ENCODE measurements at regions not wholly inside any gene's neighbourhood (a gene's known extent, or its start where the extent isn't known, plus 50 kb on each side); places are given as distances from the start of the nearest gene placed in this dataset.

DNA sequence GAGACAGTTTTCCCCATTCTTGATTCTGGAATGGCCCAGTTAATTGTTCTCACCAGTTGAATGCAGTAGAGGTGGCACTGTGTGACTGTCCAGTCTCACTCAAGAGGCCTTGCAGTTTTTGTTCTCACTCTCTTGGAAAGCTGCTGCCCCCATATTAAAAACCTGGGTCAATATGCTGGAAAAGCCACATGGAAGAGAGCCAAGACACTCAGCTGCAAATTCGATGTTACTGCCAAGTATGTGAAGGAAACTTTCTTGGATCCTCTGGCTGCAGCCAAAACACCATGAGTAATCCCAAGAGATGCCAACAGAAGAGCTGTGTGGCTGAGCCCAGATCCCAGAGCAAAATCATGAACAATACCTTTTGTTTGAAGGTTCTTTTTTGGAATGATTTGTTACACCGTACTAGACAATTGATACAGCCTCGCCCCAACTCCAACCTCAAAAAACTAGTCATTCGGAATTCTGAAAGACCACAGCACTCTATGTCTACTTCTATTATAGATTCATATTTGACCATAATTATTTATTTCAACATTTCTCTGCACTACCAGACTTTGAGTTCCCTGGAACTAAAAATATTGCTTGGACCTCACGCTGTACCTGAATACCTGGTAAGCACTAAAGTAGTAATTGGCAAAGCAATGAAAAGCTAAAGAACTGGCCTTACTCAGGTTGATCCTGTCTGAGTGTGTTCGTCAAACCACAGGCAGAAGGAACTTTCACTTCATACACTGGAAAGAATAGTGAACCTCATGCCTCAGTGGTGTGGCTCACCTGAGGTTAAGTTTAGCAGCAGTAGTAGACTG, 378.8 kb downstream of the ETS1 start:
- Histone ChIP-seq H3K27ac (ENCODE audit: low read depth, low read length) (no peak overlapping the region), H3K9me3 (ENCODE audit: control insufficient read depth, insufficient read depth, low read length) (no peaks in the 10 kb centered on the region), H3K36me3 (ENCODE audit: control insufficient read depth, insufficient read depth, low read length) (no peaks in the 10 kb centered on the region), H3K4me1 (ENCODE audit: control insufficient read depth, insufficient read depth, low read length) (no peaks in the 10 kb centered on the region), H3K27me3 (ENCODE audit: control insufficient read depth, insufficient read depth, low read length) (no peaks in the 10 kb centered on the region), H3K4me3 (ENCODE audit: low read depth, low read length) (no peak overlapping the region)
- DNase-seq (ENCODE audit: low read depth in 4 of 6, low spot score in 6 of 6) = peak in 4 of 6 donors; percentile 39 to 85 (median 52)
- WGBS (ENCODE audit: insufficient coverage) = 63% methylated on average over 2 of the region's 6 CpGs

DNA sequence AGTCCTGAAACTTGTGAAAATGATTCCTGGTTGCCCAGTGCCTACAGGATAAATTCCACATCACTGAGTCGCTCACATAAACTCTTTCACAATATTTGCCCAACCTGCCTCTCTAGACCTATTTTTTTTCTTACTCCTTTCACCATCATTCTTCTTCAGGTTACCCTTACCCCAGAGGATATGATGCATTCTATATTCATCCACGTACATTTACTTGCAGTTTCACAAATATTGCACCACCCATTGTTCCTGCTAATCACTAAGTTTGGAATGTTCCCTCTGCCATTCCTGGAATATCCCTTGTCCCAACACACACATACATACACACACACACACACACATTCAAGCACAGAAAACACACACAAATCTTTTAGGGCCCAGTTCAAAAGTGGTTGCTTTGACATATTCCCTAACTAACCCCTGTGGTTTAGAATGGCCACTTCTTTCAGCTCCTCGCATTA, 379.5 kb downstream of the ETS1 start:
- H3K4me3 ChIP-seq (ENCODE audit: low read depth, low read length) = no peak overlapping the region
- H3K36me3 ChIP-seq (ENCODE audit: control insufficient read depth, insufficient read depth, low read length) = no peaks in the 10 kb centered on the region
- 93% methylated on average over 2 of the region's 3 CpGs for WGBS (ENCODE audit: insufficient coverage)
- H3K9me3 ChIP-seq (ENCODE audit: control insufficient read depth, insufficient read depth, low read length) = no peaks in the 10 kb centered on the region
- no peak for DNase-seq (ENCODE audit: low read depth in 4 of 6, low spot score in 6 of 6)
- H3K4me1 ChIP-seq (ENCODE audit: control insufficient read depth, insufficient read depth, low read length) = no peaks in the 10 kb centered on the region
- no peak overlapping the region for H3K27ac ChIP-seq (ENCODE audit: low read depth, low read length)
- H3K27me3 ChIP-seq (ENCODE audit: control insufficient read depth, insufficient read depth, low read length) = no peaks in the 10 kb centered on the region

- no peaks in the 10 kb centered on the region for H3K4me1 ChIP-seq (ENCODE audit: control insufficient read depth, insufficient read depth, low read length)
- no peaks in the 10 kb centered on the region for H3K27me3 ChIP-seq (ENCODE audit: control insufficient read depth, insufficient read depth, low read length)
- H3K36me3 ChIP-seq (ENCODE audit: control insufficient read depth, insufficient read depth, low read length) = no peaks in the 10 kb centered on the region
- no peak overlapping the region for H3K27ac ChIP-seq (ENCODE audit: low read depth, low read length)
- DNase-seq (ENCODE audit: low read depth in 4 of 6, low spot score in 6 of 6) = no peak
- H3K4me3 ChIP-seq (ENCODE audit: low read depth, low read length) = no peak overlapping the region
- no peaks in the 10 kb centered on the region for H3K9me3 ChIP-seq (ENCODE audit: control insufficient read depth, insufficient read depth, low read length)
These were observed 380.9 kb downstream of the ETS1 start for GRCh38 chr11:128206461-128206860.

DNA sequence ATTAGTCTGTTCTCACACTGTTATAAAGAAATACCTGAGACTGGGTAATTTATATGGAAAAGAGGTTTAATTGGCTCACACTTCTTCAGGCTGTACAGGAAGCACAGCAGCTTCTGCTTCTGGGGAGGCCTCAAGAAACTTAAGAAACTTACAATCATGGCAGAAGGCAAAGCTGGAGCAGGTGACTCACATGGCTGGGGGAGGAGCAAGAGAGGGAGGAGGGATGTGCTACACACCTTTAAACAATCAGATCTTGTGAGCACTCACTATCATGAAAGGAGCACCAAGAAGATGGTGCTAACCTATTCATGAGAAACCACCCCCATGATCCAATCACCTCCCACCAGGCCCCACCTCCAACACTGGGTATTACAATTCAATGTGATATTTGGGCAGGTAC, 381.6 kb downstream of the ETS1 start:
- Histone ChIP-seq H3K27me3 (ENCODE audit: control insufficient read depth, insufficient read depth, low read length) (no peaks in the 10 kb centered on the region), H3K4me3 (ENCODE audit: low read depth, low read length) (no peak overlapping the region), H3K4me1 (ENCODE audit: control insufficient read depth, insufficient read depth, low read length) (no peaks in the 10 kb centered on the region), H3K9me3 (ENCODE audit: control insufficient read depth, insufficient read depth, low read length) (no peaks in the 10 kb centered on the region), H3K36me3 (ENCODE audit: control insufficient read depth, insufficient read depth, low read length) (no peaks in the 10 kb centered on the region), H3K27ac (ENCODE audit: low read depth, low read length) (no peak overlapping the region)
- DNase-seq (ENCODE audit: low read depth in 4 of 6, low spot score in 6 of 6) = no peak

DNA sequence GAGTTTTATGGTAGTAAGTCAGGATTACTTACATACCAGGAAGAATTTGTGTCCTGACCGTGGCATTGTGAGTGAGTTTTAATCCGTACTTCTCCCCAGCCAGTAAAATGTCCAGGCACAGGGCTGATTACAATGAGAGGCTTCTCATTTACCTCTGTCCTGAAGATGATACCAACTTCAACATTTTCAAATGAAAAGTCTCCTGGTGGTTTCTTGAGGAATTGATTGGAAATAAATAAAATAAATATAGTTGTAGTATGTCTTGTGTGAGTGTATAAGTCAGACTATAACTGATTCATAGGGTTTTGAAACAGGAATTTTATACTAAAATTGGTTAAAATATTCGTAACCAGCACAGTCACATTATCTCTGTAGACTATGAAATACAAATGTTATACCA, 382.5 kb downstream of the ETS1 start:
- Histone ChIP-seq H3K4me1 (ENCODE audit: control insufficient read depth, insufficient read depth, low read length) (no peaks in the 10 kb centered on the region), H3K4me3 (ENCODE audit: low read depth, low read length) (no peak overlapping the region), H3K9me3 (ENCODE audit: control insufficient read depth, insufficient read depth, low read length) (no peaks in the 10 kb centered on the region), H3K36me3 (ENCODE audit: control insufficient read depth, insufficient read depth, low read length) (no peaks in the 10 kb centered on the region), H3K27ac (ENCODE audit: low read depth, low read length) (no peak overlapping the region), H3K27me3 (ENCODE audit: control insufficient read depth, insufficient read depth, low read length) (no peaks in the 10 kb centered on the region)
- DNase-seq (ENCODE audit: low read depth in 4 of 6, low spot score in 6 of 6) = no peak
- WGBS (ENCODE audit: insufficient coverage) = no CpG with 5 or more reads among the region's 3 CpGs

GRCh38 chr11:128201801-128202200, 385.6 kb downstream of the ETS1 start:
- Histone ChIP-seq H3K27me3 (ENCODE audit: control insufficient read depth, insufficient read depth, low read length) (no peaks in the 10 kb centered on the region), H3K36me3 (ENCODE audit: control insufficient read depth, insufficient read depth, low read length) (no peaks in the 10 kb centered on the region), H3K27ac (ENCODE audit: low read depth, low read length) (no peak overlapping the region), H3K4me1 (ENCODE audit: control insufficient read depth, insufficient read depth, low read length) (no peaks in the 10 kb centered on the region), H3K9me3 (ENCODE audit: control insufficient read depth, insufficient read depth, low read length) (no peaks in the 10 kb centered on the region), H3K4me3 (ENCODE audit: low read depth, low read length) (no peak overlapping the region)
- WGBS (ENCODE audit: insufficient coverage) = 83% methylated on average over 1 of the region's 4 CpGs
- DNase-seq (ENCODE audit: low read depth in 4 of 6, low spot score in 6 of 6) = no peak

DNA sequence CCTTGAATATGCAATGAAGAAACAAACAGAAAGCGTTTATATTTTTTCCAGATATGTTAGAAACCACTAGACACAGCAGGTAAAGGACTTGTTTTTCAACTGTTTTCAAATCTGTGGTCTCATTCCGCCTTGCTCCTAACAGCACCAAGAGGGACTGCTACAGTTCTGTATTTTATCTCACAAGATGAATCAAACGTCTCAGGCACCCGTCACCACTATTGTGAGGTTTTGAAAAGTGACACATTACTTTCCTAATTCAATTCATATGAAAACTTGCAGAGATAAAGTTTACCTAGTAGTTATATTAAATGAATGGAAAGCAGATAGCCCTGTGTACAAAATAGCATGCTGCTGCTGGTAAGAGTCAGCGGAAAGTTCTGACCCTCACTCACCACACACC, 386.3 kb downstream of the ETS1 start:
- 90% methylated on average over 2 of the region's 5 CpGs for WGBS (ENCODE audit: insufficient coverage)
- DNase-seq (ENCODE audit: low read depth in 4 of 6, low spot score in 6 of 6) = no peak

DNA sequence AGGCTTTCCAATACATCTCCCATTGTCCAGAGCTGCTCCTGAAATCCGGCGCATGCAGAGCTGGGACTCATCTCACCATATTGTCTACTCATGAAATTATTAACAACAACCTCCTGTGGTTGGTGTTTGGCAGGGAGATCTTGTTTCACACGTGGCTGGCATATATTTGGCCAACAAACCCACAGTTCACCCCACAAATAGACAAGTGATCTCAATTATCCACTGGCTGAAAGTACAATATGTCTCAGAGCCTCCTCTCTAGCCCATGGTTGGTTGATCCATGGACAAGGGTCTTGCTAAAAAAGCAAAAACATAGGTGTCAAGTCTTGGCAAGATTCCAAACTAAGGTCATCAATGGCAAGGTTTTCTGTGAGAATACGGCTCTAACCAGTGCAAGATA, 386.9 kb downstream of the ETS1 start:
- no peak for DNase-seq (ENCODE audit: low read depth in 4 of 6, low spot score in 6 of 6)
- no peaks in the 10 kb centered on the region for H3K9me3 ChIP-seq (ENCODE audit: control insufficient read depth, insufficient read depth, low read length)
- no peaks in the 10 kb centered on the region for H3K4me1 ChIP-seq (ENCODE audit: control insufficient read depth, insufficient read depth, low read length)
- no peaks in the 10 kb centered on the region for H3K27me3 ChIP-seq (ENCODE audit: control insufficient read depth, insufficient read depth, low read length)
- 78% methylated on average over 1 of the region's 4 CpGs for WGBS (ENCODE audit: insufficient coverage)
- no peaks in the 10 kb centered on the region for H3K36me3 ChIP-seq (ENCODE audit: control insufficient read depth, insufficient read depth, low read length)
- H3K27ac ChIP-seq (ENCODE audit: low read depth, low read length) = no peak overlapping the region
- H3K4me3 ChIP-seq (ENCODE audit: low read depth, low read length) = no peak overlapping the region

More for the DNA sequence above, 386.3 kb downstream of the ETS1 start:
- Histone ChIP-seq H3K4me3 (ENCODE audit: low read depth, low read length) (no peak overlapping the region), H3K36me3 (ENCODE audit: control insufficient read depth, insufficient read depth, low read length) (no peaks in the 10 kb centered on the region), H3K4me1 (ENCODE audit: control insufficient read depth, insufficient read depth, low read length) (no peaks in the 10 kb centered on the region), H3K27me3 (ENCODE audit: control insufficient read depth, insufficient read depth, low read length) (no peaks in the 10 kb centered on the region), H3K9me3 (ENCODE audit: control insufficient read depth, insufficient read depth, low read length) (no peaks in the 10 kb centered on the region), H3K27ac (ENCODE audit: low read depth, low read length) (no peak overlapping the region)

DNA sequence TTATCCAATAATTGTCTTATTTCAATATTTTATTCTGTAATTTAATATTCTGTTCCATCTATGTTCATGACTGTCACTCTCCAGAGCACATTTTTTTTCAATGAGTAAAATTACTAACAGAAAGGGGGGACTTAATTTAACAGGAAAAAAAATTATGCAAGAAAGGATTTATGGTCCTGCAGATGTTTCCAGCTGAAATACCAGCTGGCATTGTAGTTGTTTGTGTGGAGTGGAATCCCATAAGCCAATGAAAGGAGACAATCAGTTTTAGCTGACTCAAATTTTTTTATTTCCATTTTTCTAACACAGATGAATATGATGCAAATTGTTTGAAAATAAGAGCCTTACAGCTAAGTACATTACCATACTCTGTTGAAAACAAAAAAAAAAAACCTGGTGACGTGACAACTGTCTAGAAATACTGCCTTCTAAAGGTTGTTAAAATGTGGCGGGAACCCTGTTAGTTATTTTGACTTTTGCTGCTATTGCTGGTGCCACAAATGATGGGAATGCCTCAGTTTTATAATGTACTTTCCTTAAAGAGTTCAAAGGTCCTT, 389.1 kb downstream of the ETS1 start:
- H3K27ac ChIP-seq (ENCODE audit: low read depth, low read length) = no peak overlapping the region
- DNase-seq (ENCODE audit: low read depth in 4 of 6, low spot score in 6 of 6) = peak in 1 of 6 donors; percentile 60
- no peaks in the 10 kb centered on the region for H3K36me3 ChIP-seq (ENCODE audit: control insufficient read depth, insufficient read depth, low read length)
- no peaks in the 10 kb centered on the region for H3K9me3 ChIP-seq (ENCODE audit: control insufficient read depth, insufficient read depth, low read length)
- 78% methylated on average over 1 of the region's 2 CpGs for WGBS (ENCODE audit: insufficient coverage)
- no peaks in the 10 kb centered on the region for H3K4me1 ChIP-seq (ENCODE audit: control insufficient read depth, insufficient read depth, low read length)
- H3K27me3 ChIP-seq (ENCODE audit: control insufficient read depth, insufficient read depth, low read length) = no peaks in the 10 kb centered on the region
- H3K4me3 ChIP-seq (ENCODE audit: low read depth, low read length) = no peak overlapping the region

- DNase-seq (ENCODE audit: low read depth in 4 of 6, low spot score in 6 of 6) = no peak
- H3K27ac ChIP-seq (ENCODE audit: low read depth, low read length) = no peak overlapping the region
- no peaks in the 10 kb centered on the region for H3K9me3 ChIP-seq (ENCODE audit: control insufficient read depth, insufficient read depth, low read length)
- H3K4me1 ChIP-seq (ENCODE audit: control insufficient read depth, insufficient read depth, low read length) = no peaks in the 10 kb centered on the region
- H3K27me3 ChIP-seq (ENCODE audit: control insufficient read depth, insufficient read depth, low read length) = no peaks in the 10 kb centered on the region
- H3K4me3 ChIP-seq (ENCODE audit: low read depth, low read length) = no peak overlapping the region
- no peaks in the 10 kb centered on the region for H3K36me3 ChIP-seq (ENCODE audit: control insufficient read depth, insufficient read depth, low read length)
These were observed 391.1 kb downstream of the ETS1 start for GRCh38 chr11:128196235-128196634.
